Suprapubic skin (tissue), 4 donors: ENCODE measurements at regions not wholly inside any gene's neighbourhood (a gene's known extent, or its start where the extent isn't known, plus 50 kb on each side); places are given as distances from the start of the nearest gene placed in this dataset.
"Not testable (repeated sequence)": the region's sequence is repeated elsewhere in the genome, so short reads cannot be mapped to it uniquely, and the experiment has no call there.

Experiments used
- DNase-seq, 2 donors: peaks; one replicate each; pipeline ENCODE4 v3.0.0-alpha.2; 2019; ENCODE audit warnings: low spot score in 2 of 2
- H3K27ac ChIP-seq: fragments of 200-600 bp; sonication (generic); one replicate; pipeline ENCODE4 v1.5.1; 2019
- H3K27me3 ChIP-seq: fragments of 200-600 bp; sonication (generic); one replicate; pipeline ENCODE4 v1.5.1; 2019
- H3K36me3 ChIP-seq: fragments of 200-600 bp; sonication (generic); one replicate; pipeline ENCODE4 v1.5.1; 2019
- H3K4me1 ChIP-seq: fragments of 200-600 bp; sonication (generic); one replicate; pipeline ENCODE4 v1.5.1; 2019
- H3K4me3 ChIP-seq: fragments of 200-600 bp; sonication (generic); one replicate; pipeline ENCODE4 v1.5.1; 2019; ENCODE audit warnings: mild to moderate bottlenecking
- H3K9me3 ChIP-seq: fragments of 200-600 bp; sonication (generic); one replicate; pipeline ENCODE4 v1.5.1; 2019
- EP300 ChIP-seq: sonication (generic); formaldehyde crosslinking; IDR thresholded peaks from one replicate; pipeline ENCODE4 v1.6.1; 2017; ENCODE audit warnings: antibody characterized with exemption
- POLR2A ChIP-seq, 2 donors: fragments of 450-650 bp; IDR thresholded peaks; one replicate each; pipeline ENCODE4 v1.6.1; 2017; ENCODE audit warnings: antibody characterized with exemption in 2 of 2, mild to moderate bottlenecking in 2 of 2, moderate library complexity in 2 of 2
- POLR2AphosphoS5 ChIP-seq, 3 donors: sonication (generic); formaldehyde crosslinking; IDR thresholded peaks; one replicate each; pipeline ENCODE4 v1.6.1; 2017; ENCODE audit warnings: antibody characterized with exemption in 3 of 3
- WGBS: methylation state at CpG from one replicate; pipeline ENCODE4 v1.1.5; 2018; 5-methylcytosine and 5-hydroxymethylcytosine counted together
- TF ChIP-seq, protein P1 (sequence below), 2 donors: fragments of 200-600 bp in 1 of 2; fragments of 450-650 bp in 1 of 2; sonication (generic) in 1 of 2; IDR thresholded peaks; one replicate each; pipeline ENCODE4 v1.5.1; 2016 to 2019; ENCODE audit warnings: antibody characterized with exemption in 2 of 2, mild to moderate bottlenecking in 1 of 2, moderate library complexity in 1 of 2

DNA sequence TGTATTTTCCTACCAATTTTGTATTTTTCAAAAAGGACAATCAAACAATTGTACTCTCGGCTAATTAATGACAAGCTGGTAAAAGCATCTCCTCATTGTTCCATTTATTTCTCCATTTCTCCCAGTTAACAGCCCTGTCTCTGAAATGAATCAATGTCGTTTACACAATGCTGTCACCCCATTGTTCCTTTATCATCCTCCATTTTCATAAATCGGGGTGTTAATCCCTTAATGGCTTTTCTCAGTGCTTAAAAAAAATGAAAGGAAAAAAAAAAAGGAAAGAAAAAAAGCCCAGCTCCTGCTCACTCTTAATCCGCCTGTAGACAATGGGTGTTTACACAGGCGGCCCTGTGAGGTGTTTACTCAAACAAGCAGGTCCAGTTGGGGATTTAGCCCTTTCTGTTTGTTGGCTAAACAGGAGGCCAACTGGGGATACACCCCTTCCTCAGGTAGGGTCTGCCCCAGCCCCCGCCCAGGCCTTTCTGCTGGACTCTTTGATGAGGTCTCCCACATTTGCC lies 86.8 kb upstream of the SALL1 start:
- no peak overlapping the region for H3K27ac ChIP-seq
- no peaks in the 10 kb centered on the region for H3K4me1 ChIP-seq
- TF ChIP-seq, protein P1, sequence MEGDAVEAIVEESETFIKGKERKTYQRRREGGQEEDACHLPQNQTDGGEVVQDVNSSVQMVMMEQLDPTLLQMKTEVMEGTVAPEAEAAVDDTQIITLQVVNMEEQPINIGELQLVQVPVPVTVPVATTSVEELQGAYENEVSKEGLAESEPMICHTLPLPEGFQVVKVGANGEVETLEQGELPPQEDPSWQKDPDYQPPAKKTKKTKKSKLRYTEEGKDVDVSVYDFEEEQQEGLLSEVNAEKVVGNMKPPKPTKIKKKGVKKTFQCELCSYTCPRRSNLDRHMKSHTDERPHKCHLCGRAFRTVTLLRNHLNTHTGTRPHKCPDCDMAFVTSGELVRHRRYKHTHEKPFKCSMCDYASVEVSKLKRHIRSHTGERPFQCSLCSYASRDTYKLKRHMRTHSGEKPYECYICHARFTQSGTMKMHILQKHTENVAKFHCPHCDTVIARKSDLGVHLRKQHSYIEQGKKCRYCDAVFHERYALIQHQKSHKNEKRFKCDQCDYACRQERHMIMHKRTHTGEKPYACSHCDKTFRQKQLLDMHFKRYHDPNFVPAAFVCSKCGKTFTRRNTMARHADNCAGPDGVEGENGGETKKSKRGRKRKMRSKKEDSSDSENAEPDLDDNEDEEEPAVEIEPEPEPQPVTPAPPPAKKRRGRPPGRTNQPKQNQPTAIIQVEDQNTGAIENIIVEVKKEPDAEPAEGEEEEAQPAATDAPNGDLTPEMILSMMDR (IDR thresholded peaks at IDR 0.05) = no peak
- no peak for DNase-seq
- H3K27me3 ChIP-seq = no peaks in the 10 kb centered on the region
- no peak overlapping the region for H3K4me3 ChIP-seq
- H3K9me3 ChIP-seq = peaks cover 3% of the 10 kb centered on the region
- 54% methylated on average over 6 of the region's 6 CpGs for WGBS
- H3K36me3 ChIP-seq = no peaks in the 10 kb centered on the region

GRCh38 chr16:51237207-51237606 lies 86.1 kb upstream of the SALL1 start:
- no peak for DNase-seq
- H3K4me1 ChIP-seq = no peaks in the 10 kb centered on the region
- H3K36me3 ChIP-seq = no peaks in the 10 kb centered on the region
- TF ChIP-seq, protein P1 (IDR thresholded peaks at IDR 0.05) = no peak
- TF ChIP-seq EP300 (no peak), POLR2A (IDR thresholded peaks at IDR 0.05) (no peak), POLR2AphosphoS5 (IDR thresholded peaks at IDR 0.05) (no peak)
- H3K4me3 ChIP-seq = no peak overlapping the region
- H3K27ac ChIP-seq = no peak overlapping the region
- 71% methylated on average over 2 of the region's 2 CpGs for WGBS
- H3K9me3 ChIP-seq = peaks cover 3% of the 10 kb centered on the region
- H3K27me3 ChIP-seq = no peaks in the 10 kb centered on the region

DNA sequence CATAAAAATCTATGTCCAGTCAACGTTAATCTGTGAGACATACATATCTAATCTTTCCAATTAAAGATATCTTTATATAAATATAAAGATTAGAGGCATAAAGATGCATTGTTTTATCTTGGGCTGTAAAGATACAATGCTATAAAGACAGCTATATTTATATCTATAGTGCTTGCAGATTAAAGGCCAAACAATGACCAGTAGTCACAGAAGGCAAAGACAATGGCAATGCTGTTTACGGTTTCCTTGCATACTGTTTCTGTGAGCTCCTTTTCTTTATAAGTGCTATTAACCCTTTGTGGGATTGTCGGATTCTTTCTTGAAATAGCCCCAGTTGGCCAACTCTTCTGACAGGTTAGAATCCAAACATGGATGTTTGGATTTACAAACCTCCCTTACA lies 85.5 kb upstream of the SALL1 start:
- DNase-seq = no peak
- H3K4me3 ChIP-seq = no peak overlapping the region
- no peak overlapping the region for H3K27ac ChIP-seq
- H3K4me1 ChIP-seq = no peaks in the 10 kb centered on the region
- no peak for TF ChIP-seq EP300
- TF ChIP-seq POLR2AphosphoS5 (IDR thresholded peaks at IDR 0.05) = no peak
- TF ChIP-seq, protein P1 (IDR thresholded peaks at IDR 0.05) = no peak
- no peak for TF ChIP-seq POLR2A (IDR thresholded peaks at IDR 0.05)
- peaks cover 3% of the 10 kb centered on the region for H3K9me3 ChIP-seq
- no peaks in the 10 kb centered on the region for H3K36me3 ChIP-seq
- WGBS = 53% methylated on average over 3 of the region's 3 CpGs
- no peaks in the 10 kb centered on the region for H3K27me3 ChIP-seq

DNA sequence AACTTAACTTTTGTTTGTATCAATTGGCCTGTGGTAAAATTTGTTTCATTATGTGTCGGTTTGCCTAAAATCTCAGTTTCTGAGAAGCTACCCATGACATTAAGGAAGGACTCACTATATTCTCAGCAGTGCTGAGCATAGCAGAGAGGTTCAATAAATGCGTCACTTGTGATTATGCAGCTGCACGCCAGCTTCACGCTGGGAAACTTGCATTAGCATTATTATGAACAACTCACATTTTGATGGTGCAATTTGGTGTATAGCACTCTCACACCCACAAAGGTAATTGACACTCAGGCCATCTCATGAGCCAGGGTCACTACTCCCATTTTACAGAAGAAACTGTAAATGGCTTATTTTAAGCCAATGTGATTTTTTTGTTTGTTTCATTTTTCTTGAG lies 80.6 kb upstream of the SALL1 start:
- no peak overlapping the region for H3K27ac ChIP-seq
- no peaks in the 10 kb centered on the region for H3K4me1 ChIP-seq
- no peaks in the 10 kb centered on the region for H3K36me3 ChIP-seq
- H3K27me3 ChIP-seq = no peaks in the 10 kb centered on the region
- DNase-seq = no peak
- no peaks in the 10 kb centered on the region for H3K9me3 ChIP-seq
- H3K4me3 ChIP-seq = no peak overlapping the region
- TF ChIP-seq EP300 = no peak
- TF ChIP-seq, protein P1 (IDR thresholded peaks at IDR 0.05) = no peak
- no peak for TF ChIP-seq POLR2A (IDR thresholded peaks at IDR 0.05)
- TF ChIP-seq POLR2AphosphoS5 (IDR thresholded peaks at IDR 0.05) = no peak
- WGBS = 72% methylated on average over 4 of the region's 4 CpGs

DNA sequence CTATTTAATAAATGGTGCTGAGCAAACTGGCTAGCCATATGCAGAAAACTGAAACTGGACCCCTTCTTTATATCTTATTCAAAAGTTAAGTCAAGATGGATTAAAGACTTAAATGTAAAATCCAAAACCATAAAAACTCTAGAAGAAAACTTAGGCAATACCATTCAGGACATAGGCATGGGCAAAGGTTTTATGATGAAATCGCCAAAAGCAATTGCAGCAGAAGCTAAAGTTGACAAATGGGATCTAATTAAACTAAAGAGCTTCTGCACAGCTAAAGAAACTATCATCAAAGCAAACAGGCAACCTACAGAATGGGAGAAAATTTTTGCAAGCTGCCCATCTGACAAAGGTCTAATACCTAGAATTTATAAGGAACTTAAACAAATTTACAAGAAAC lies 79.0 kb upstream of the SALL1 start:
- not testable (repeated sequence) for H3K27ac ChIP-seq, H3K4me1 ChIP-seq, H3K27me3 ChIP-seq, H3K4me3 ChIP-seq, H3K9me3 ChIP-seq, DNase-seq, H3K36me3 ChIP-seq
- WGBS = 80% methylated on average over 1 of the region's 1 CpG

GRCh38 chr16:51228097-51228659 lies 77.1 kb upstream of the SALL1 start:
- Histone ChIP-seq H3K27me3 (no peaks in the 10 kb centered on the region), H3K27ac (no peak overlapping the region), H3K9me3 (no peaks in the 10 kb centered on the region), H3K36me3 (no peaks in the 10 kb centered on the region), H3K4me1 (no peaks in the 10 kb centered on the region), H3K4me3 (no peak overlapping the region)
- DNase-seq = no peak
- TF ChIP-seq, protein P1 (IDR thresholded peaks at IDR 0.05) = no peak
- no peak for TF ChIP-seq POLR2A (IDR thresholded peaks at IDR 0.05)
- TF ChIP-seq POLR2AphosphoS5 (IDR thresholded peaks at IDR 0.05) = no peak
- TF ChIP-seq EP300 = no peak
- WGBS = 66% methylated on average over 8 of the region's 8 CpGs
